ENCODE measurements at regions not wholly inside any gene's neighbourhood (a gene's known extent, or its start where the extent isn't known, plus 50 kb on each side); places are given as distances from the start of the nearest gene placed in this dataset.

GRCh38 chr2:41598161-41598894 lies 449.5 kb upstream of the PKDCC start:
- RAD21 ChIA-PET (ENCODE audit: unreplicated experiment): no interaction called here
- ATAC-seq: no peak
- Histone ChIP-seq H3K27ac (ENCODE audit: control insufficient read depth, insufficient read depth) (no peak overlapping the region), H2AFZ (ENCODE audit: control insufficient read depth, low read depth, low read length) (no peak overlapping the region), H3K4me1 (ENCODE audit: control insufficient read depth, insufficient read depth, low read length) (no peaks in the 10 kb centered on the region), H3K79me2 (ENCODE audit: control insufficient read depth, insufficient read depth, low read length) (no peaks in the 10 kb centered on the region), H3K9me3 (replicated peaks; ENCODE audit: control insufficient read depth, insufficient read depth, low read length) (no peaks in the 10 kb centered on the region), H3K27me3 (replicated peaks in 1 of 2; ENCODE audit: control insufficient read depth in 2 of 2, insufficient read depth in 2 of 2, low read length in 1 of 2) (no peaks in the 10 kb centered on the region), H3K4me2 (ENCODE audit: control insufficient read depth, insufficient read depth) (no peak overlapping the region), H3K9ac (ENCODE audit: control insufficient read depth, insufficient read depth, low read length) (no peak overlapping the region), H3K36me3 (ENCODE audit: control insufficient read depth in 2 of 2, insufficient read depth in 2 of 2, low read length in 1 of 2) (no peaks in the 10 kb centered on the region), H4K20me1 (ENCODE audit: control insufficient read depth, insufficient read depth) (no peaks in the 10 kb centered on the region), H3K4me3 (no peak overlapping the region)
- DNase-seq (ENCODE audit: low read depth, low spot score): no peak
- CTCF ChIA-PET: no interaction called here
- POLR2A ChIA-PET: no interaction called here
- TF ChIP-seq BCL3 (IDR thresholded peaks at IDR 0.05; ENCODE audit: borderline replicate concordance, insufficient read depth, low read depth, low read length, poor library complexity, severe bottlenecking) (no peak), NRF1 (conservative IDR thresholded peaks at IDR 0.05; ENCODE audit: low read depth, low read length) (no peak)
- SMC1A ChIA-PET (ENCODE audit: uncharacterized antibody, unreplicated experiment): interaction anchor here (0.5 to 1.1 kb wide), 2 partner anchors 13 to 41 kb away, joined by 3 read pairs; no protein-coding TSS in a partner anchor
- 29% methylated on average over 5 of the region's 5 CpGs for WGBS (ENCODE audit: insufficient coverage, insufficient replicate concordance, low lambda C conversion rate, missing lambda C conversion rate)
- no TSS peak for BruUV-seq (replicated peaks)
- intact Hi-C loops (cut with micrococcal nuclease; ENCODE audit: unreplicated experiment) (no loop called here), in situ Hi-C loops (cut with MboI) (no loop called here)
- FAIRE-seq: no peak

- POLR2A ChIA-PET: no interaction called here
- no peak for ATAC-seq
Observed at GRCh38 chr2:41600460-41600859, 447.4 kb upstream of the PKDCC start.

More at GRCh38 chr2:41600460-41600859, 447.4 kb upstream of the PKDCC start:
- CTCF ChIA-PET: no interaction called here
- BruUV-seq (replicated peaks): no TSS peak
- H3K27ac ChIP-seq (ENCODE audit: control insufficient read depth, insufficient read depth): no peak overlapping the region
- no peaks in the 10 kb centered on the region for H3K79me2 ChIP-seq (ENCODE audit: control insufficient read depth, insufficient read depth, low read length)
- no peaks in the 10 kb centered on the region for H3K9me3 ChIP-seq (replicated peaks; ENCODE audit: control insufficient read depth, insufficient read depth, low read length)
- H3K27me3 ChIP-seq (replicated peaks in 1 of 2; ENCODE audit: control insufficient read depth in 2 of 2, insufficient read depth in 2 of 2, low read length in 1 of 2): no peaks in the 10 kb centered on the region
- TF ChIP-seq USF1 (IDR thresholded peaks at IDR 0.05; ENCODE audit: borderline replicate concordance, extremely low read length, insufficient read depth, low read depth, low read length): no peak
- no peak overlapping the region for H3K9ac ChIP-seq (ENCODE audit: control insufficient read depth, insufficient read depth, low read length)
- H2AFZ ChIP-seq (ENCODE audit: control insufficient read depth, low read depth, low read length): no peak overlapping the region
- RAD21 ChIA-PET (ENCODE audit: unreplicated experiment): no interaction called here
- H3K4me1 ChIP-seq (ENCODE audit: control insufficient read depth, insufficient read depth, low read length): no peaks in the 10 kb centered on the region
- H4K20me1 ChIP-seq (ENCODE audit: control insufficient read depth, insufficient read depth): no peaks in the 10 kb centered on the region
- intact Hi-C loops (cut with micrococcal nuclease; ENCODE audit: unreplicated experiment): no loop called here
- FAIRE-seq (no peak), DNase-seq (ENCODE audit: low read depth, low spot score) (no peak)
- no peak overlapping the region for H3K4me2 ChIP-seq (ENCODE audit: control insufficient read depth, insufficient read depth)
- SMC1A ChIA-PET (ENCODE audit: uncharacterized antibody, unreplicated experiment): no interaction called here
- no peaks in the 10 kb centered on the region for H3K36me3 ChIP-seq (ENCODE audit: control insufficient read depth in 2 of 2, insufficient read depth in 2 of 2, low read length in 1 of 2)
- in situ Hi-C loops (cut with MboI): no loop called here
- H3K4me3 ChIP-seq: no peak overlapping the region

Measured in GM12878 (cell line).